RCC 7860 (cell line): ENCODE measurements at regions not wholly inside any gene's neighbourhood (a gene's known extent, or its start where the extent isn't known, plus 50 kb on each side); places are given as distances from the start of the nearest gene placed in this dataset.
"Not testable (repeated sequence)": the region's sequence is repeated elsewhere in the genome, so short reads cannot be mapped to it uniquely, and the experiment has no call there.

Experiments
- DNase-seq: peaks from one replicate; pipeline ENCODE4 v3.0.0-alpha.2; 2015; ENCODE audit warnings: low spot score
- FAIRE-seq: peaks from 2 replicates; lab custom pipeline; 2012; peaks lifted over from hg19 to GRCh38; lab: Jason Lieb, UNC

- FAIRE-seq (no peak), DNase-seq (no peak)
These were observed 82.2 kb upstream of the GMDS start for GRCh38 chr6:2327591-2327990.

- DNase-seq (no peak), FAIRE-seq (no peak)
These were observed 79.0 kb upstream of the GMDS start for GRCh38 chr6:2324166-2324953.

GRCh38 chr6:2317498-2317897 lies 72.1 kb upstream of the GMDS start:
- DNase-seq, FAIRE-seq: not testable (repeated sequence)

DNA sequence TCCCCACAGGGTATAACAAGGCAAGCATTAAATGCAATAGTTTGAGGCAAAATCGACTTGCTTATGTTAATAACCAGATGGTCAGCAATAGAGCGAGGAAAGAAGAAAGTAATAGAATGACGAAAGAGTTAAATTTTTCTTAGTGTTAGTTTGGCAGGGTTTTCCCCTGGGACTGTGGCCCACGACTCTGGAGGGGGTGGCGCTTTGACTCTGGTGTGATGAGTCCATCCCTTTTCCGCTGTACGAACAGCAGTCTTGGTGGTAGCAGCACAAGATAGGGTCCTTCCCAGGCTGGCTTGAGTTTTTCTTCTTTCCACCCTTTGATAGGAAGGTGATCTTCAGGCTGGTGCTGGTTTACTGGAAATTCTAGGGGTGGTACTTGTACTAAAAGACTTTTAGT lies 69.2 kb upstream of the GMDS start:
- no peak for FAIRE-seq
- DNase-seq: no peak

DNA sequence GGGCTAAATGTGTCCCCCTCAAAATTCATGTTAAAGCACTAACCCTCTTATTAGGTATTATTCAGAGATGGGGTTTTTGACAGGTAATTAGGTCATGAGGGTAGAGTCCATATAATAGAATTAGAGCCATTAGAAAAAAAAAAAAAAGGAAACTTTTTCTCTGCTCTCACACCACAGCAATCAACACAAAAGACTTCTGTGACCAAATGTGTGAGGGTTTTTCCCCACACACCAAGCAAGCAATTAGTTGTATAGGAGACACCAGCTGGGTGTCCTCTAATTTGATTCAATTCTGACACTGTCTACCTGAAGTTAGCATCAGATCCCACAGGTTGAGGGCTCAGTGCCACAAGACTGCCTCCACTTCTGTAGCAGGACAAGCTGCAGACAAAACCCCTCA lies 64.6 kb upstream of the GMDS start:
- FAIRE-seq (no peak), DNase-seq (no peak)

GRCh38 chr6:2309122-2309521 lies 63.7 kb upstream of the GMDS start:
- DNase-seq: no peak
- FAIRE-seq: no peak

DNA sequence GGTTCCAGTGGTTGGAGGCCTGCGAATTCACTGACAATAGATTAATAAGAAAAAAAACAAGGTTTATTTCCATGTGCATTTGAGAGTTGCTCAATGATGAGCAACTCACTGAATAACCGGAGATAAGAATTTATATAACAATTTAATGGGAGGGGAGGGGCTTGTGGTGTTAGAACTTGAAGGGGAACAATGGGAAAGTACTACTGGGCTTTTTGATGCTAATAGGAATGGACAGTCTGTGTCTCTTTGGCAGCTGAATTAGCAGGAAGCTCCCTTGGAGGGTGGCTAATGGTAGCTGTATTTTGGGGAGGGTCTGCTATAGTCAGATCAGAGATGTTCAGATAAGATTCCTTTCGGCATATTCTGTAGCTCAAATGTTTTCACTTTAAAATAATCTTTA lies 62.4 kb upstream of the GMDS start:
- DNase-seq (no peak), FAIRE-seq (no peak)

- no peak for DNase-seq
- no peak for FAIRE-seq
These were observed 60.5 kb upstream of the GMDS start for GRCh38 chr6:2305951-2306350.

DNA sequence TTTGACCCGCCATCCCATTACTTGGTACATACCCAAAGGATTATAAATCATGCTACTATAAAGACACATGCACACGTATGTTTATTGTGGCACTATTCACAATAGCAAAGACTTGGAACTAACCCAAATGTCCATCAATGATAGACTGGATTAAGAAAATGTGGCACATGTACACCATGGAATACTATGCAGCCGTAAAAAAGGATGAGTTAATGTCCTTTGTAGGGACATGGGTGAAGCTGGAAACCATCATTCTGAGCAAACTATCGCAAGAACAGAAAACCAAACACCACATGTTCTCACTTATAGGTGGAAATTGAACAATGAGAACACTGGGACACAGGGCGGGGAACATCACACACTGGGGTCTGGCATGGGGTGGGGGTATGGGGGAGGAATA lies 57.1 kb upstream of the GMDS start:
- not testable (repeated sequence) for FAIRE-seq, DNase-seq

DNA sequence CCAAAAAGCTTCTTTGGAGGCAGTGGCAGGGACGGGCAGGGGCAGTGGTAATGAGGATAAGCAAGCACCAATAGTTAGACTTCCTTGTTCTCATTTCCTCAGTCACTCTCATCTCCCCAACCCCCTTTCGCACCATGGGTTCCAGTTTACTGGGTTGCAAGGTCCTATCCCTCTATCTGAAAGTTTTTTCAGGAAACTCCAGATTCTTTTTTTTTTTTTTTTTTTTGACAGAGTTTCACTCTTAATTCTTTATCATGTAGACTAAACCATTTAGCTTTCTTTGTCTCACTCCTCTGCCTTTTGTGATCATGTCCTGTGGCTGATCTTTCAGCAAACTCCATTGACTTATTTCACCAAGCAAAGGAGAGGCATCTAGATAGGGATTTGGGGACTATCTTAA lies 51.4 kb upstream of the GMDS start:
- FAIRE-seq (no peak), DNase-seq (no peak)
